ENCODE measurements at regions not wholly inside any gene's neighbourhood (a gene's known extent, or its start where the extent isn't known, plus 50 kb on each side); places are given as distances from the start of the nearest gene placed in this dataset.

GRCh38 chr2:133846476-133846875 lies 278.2 kb upstream of the NCKAP5 start:
- Histone ChIP-seq H3K27ac (no peak overlapping the region), H3K36me3 (ENCODE audit: low read depth, missing control alignments) (no peaks in the 10 kb centered on the region), H3K4me1 (peaks cover 3% of the 10 kb centered on the region), H3K9me3 (no peaks in the 10 kb centered on the region), H3K4me3 (no peak overlapping the region), H3K27me3 (no peaks in the 10 kb centered on the region)
- no peak for DNase-seq
- intact Hi-C loops (cut with DNase I; ENCODE audit: low total_unique reads) = no loop called here
- TF ChIP-seq CTCF (IDR thresholded peaks at IDR 0.05) (no peak), POLR2A (IDR thresholded peaks at IDR 0.05) (no peak)
- 93 to 98% methylated on average over 4 of the region's 4 CpGs for WGBS, 2 donors

- Histone ChIP-seq H3K4me1 (peaks cover 3% of the 10 kb centered on the region), H3K27ac (no peak overlapping the region), H3K4me3 (no peak overlapping the region), H3K9me3 (no peaks in the 10 kb centered on the region), H3K27me3 (no peaks in the 10 kb centered on the region), H3K36me3 (ENCODE audit: low read depth, missing control alignments) (no peaks in the 10 kb centered on the region)
- WGBS, 2 donors = 86 to 93% methylated on average over 5 of the region's 5 CpGs
- TF ChIP-seq POLR2A (IDR thresholded peaks at IDR 0.05) = no peak
- no peak for TF ChIP-seq CTCF (IDR thresholded peaks at IDR 0.05)
- no peak for DNase-seq
- intact Hi-C loops (cut with DNase I; ENCODE audit: low total_unique reads) = no loop called here
Measured at GRCh38 chr2:133847591-133847990, 279.3 kb upstream of the NCKAP5 start.

GRCh38 chr2:133848111-133848649 lies 279.9 kb upstream of the NCKAP5 start:
- TF ChIP-seq CTCF (IDR thresholded peaks at IDR 0.05) = no peak
- TF ChIP-seq POLR2A (IDR thresholded peaks at IDR 0.05) = no peak
- no peak overlapping the region for H3K27ac ChIP-seq
- no peak overlapping the region for H3K4me3 ChIP-seq
- no peaks in the 10 kb centered on the region for H3K36me3 ChIP-seq (ENCODE audit: low read depth, missing control alignments)
- DNase-seq = peak; percentile 24
- no peaks in the 10 kb centered on the region for H3K9me3 ChIP-seq
- no peaks in the 10 kb centered on the region for H3K27me3 ChIP-seq
- WGBS, 2 donors = 46 to 64% methylated on average over 4 of the region's 4 CpGs
- intact Hi-C loops (cut with DNase I; ENCODE audit: low total_unique reads) = no loop called here
- no peaks in the 10 kb centered on the region for H3K4me1 ChIP-seq

GRCh38 chr2:133849341-133849740 lies 281.1 kb upstream of the NCKAP5 start:
- no peak for TF ChIP-seq CTCF (IDR thresholded peaks at IDR 0.05)
- no peak for TF ChIP-seq POLR2A (IDR thresholded peaks at IDR 0.05)
- no peaks in the 10 kb centered on the region for H3K4me1 ChIP-seq
- no peaks in the 10 kb centered on the region for H3K9me3 ChIP-seq
- 94 to 100% methylated on average over 1 of the region's 1 CpG for WGBS, 2 donors
- no peaks in the 10 kb centered on the region for H3K27me3 ChIP-seq
- no peaks in the 10 kb centered on the region for H3K36me3 ChIP-seq (ENCODE audit: low read depth, missing control alignments)
- no peak overlapping the region for H3K27ac ChIP-seq
- no peak for DNase-seq
- intact Hi-C loops (cut with DNase I; ENCODE audit: low total_unique reads) = no loop called here
- no peak overlapping the region for H3K4me3 ChIP-seq

GRCh38 chr2:133854603-133855200 lies 286.4 kb upstream of the NCKAP5 start:
- intact Hi-C loops (cut with DNase I; ENCODE audit: low total_unique reads) = no loop called here
- no peaks in the 10 kb centered on the region for H3K27me3 ChIP-seq
- H3K27ac ChIP-seq = no peak overlapping the region
- TF ChIP-seq CTCF (IDR thresholded peaks at IDR 0.05) (no peak), POLR2A (IDR thresholded peaks at IDR 0.05) (no peak)
- H3K36me3 ChIP-seq (ENCODE audit: low read depth, missing control alignments) = no peaks in the 10 kb centered on the region
- no peak for DNase-seq
- no peaks in the 10 kb centered on the region for H3K4me1 ChIP-seq
- H3K9me3 ChIP-seq = no peaks in the 10 kb centered on the region
- H3K4me3 ChIP-seq = no peak overlapping the region
- 90 to 92% methylated on average over 5 of the region's 5 CpGs for whole genome bisulfite sequencing, 2 donors
